ENCODE measurements at regions not wholly inside any gene's neighbourhood (a gene's known extent, or its start where the extent isn't known, plus 50 kb on each side); places are given as distances from the start of the nearest gene placed in this dataset.

DNA sequence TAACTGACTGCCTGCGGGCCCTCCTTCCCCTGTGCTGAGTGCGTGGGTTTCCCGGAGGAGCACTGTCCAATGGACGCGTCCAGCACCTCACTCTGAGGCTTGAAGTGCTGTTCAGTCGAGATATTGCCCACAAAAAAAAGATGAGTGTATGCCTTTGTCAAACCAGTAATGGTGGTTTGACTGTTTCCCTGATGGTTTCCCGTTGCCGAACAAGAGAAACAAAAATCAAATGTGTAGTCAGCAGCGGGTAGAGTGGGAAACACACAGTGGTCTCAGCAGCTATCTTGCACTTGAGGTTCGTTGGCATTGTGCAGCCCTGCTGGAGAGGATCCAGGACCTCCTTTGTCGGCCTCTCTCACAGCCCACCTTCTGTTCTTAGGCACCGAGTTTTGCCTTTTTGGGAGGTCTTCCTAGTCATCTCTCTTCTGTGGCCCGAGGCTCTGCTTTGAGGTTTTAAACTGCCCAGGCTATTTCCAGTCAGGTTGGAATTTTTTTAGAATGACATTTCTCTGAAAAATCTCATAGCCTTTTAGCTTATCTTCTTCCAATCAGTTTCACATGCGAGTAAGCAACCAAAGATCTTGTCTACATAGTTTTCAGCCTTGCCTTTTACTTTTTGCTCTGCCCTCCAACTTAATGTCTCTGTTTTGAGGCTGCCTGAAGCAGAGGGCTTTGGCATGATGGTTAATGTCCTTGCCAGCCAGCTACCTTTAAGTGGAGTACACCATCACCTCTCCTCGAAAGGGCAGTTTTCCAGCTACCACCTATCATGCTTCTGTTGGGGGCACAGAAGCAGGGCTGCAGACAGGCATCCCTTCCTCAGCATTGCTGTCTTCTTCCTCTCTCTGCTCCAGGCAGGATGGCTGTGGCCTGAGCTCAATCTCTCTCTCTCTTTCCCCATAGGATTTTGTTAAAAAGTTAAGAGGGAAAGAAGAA lies 132.3 kb downstream of the URB2 start:
- POLR2A ChIA-PET (ENCODE audit: low non-redundant PET), result no interaction called here
- TF ChIP-seq, protein P1, sequence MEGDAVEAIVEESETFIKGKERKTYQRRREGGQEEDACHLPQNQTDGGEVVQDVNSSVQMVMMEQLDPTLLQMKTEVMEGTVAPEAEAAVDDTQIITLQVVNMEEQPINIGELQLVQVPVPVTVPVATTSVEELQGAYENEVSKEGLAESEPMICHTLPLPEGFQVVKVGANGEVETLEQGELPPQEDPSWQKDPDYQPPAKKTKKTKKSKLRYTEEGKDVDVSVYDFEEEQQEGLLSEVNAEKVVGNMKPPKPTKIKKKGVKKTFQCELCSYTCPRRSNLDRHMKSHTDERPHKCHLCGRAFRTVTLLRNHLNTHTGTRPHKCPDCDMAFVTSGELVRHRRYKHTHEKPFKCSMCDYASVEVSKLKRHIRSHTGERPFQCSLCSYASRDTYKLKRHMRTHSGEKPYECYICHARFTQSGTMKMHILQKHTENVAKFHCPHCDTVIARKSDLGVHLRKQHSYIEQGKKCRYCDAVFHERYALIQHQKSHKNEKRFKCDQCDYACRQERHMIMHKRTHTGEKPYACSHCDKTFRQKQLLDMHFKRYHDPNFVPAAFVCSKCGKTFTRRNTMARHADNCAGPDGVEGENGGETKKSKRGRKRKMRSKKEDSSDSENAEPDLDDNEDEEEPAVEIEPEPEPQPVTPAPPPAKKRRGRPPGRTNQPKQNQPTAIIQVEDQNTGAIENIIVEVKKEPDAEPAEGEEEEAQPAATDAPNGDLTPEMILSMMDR (conservative IDR thresholded peaks at IDR 0.05; ENCODE audit: low read depth), result no peak
- no peak overlapping the region for H3K27ac ChIP-seq
- no peak for DNase-seq (ENCODE audit: low spot score)
- CTCF ChIA-PET, result interaction anchor here (0.5 to 0.7 kb wide), 3 partner anchors 20 to 48 kb away, joined by 3 to 4 read pairs (median 3); no protein-coding TSS in a partner anchor

DNA sequence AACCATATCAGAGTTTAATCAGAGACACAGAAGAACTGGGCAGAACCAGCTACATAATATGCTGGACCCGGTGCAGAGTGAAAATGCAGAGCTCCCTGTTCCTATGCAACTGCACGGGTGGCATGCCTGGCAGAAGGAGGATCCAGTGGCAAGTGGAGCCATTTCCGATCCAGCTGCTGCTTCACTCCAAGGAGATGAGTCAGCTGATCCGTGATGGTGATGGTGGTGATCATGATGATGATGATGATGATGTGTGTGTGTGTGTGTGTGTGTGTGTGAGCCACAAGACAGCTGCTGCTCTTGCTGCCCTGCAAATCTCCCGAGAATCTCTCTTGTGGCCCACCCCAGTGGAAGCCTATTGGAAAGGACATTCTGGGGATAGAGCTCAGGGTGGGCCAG lies 133.0 kb downstream of the URB2 start:
- DNase-seq (ENCODE audit: low spot score), result no peak
- CTCF ChIA-PET, result interaction anchor here (0.7 kb wide), 1 partner anchor 48 kb away, joined by 3 read pairs; no protein-coding TSS in a partner anchor
- H3K27ac ChIP-seq, result no peak overlapping the region
- POLR2A ChIA-PET (ENCODE audit: low non-redundant PET), result no interaction called here
- TF ChIP-seq, protein P1 (conservative IDR thresholded peaks at IDR 0.05; ENCODE audit: low read depth), result no peak

DNA sequence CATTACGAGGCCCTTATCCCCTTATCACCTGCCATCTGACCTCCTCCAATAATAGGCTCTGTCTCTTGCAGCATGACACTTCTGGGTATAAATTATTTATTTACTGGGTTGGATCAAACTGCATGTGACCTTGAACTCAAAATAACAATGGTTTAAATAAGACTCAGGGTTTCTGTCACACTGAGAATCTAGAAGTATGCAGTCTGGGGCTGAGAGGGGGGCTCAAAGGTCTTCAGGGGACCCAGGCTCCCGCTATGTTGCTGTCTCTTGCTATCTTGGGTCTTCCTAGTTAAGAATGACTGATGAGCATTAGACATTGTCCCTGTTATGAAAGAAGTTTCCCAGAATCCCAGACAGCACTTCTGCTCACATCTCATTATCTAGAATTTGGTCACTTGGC lies 133.5 kb downstream of the URB2 start:
- no peak overlapping the region for H3K27ac ChIP-seq
- CTCF ChIA-PET, result no interaction called here
- no peak for DNase-seq (ENCODE audit: low spot score)
- POLR2A ChIA-PET (ENCODE audit: low non-redundant PET), result no interaction called here
- TF ChIP-seq, protein P1 (conservative IDR thresholded peaks at IDR 0.05; ENCODE audit: low read depth), result no peak

DNA sequence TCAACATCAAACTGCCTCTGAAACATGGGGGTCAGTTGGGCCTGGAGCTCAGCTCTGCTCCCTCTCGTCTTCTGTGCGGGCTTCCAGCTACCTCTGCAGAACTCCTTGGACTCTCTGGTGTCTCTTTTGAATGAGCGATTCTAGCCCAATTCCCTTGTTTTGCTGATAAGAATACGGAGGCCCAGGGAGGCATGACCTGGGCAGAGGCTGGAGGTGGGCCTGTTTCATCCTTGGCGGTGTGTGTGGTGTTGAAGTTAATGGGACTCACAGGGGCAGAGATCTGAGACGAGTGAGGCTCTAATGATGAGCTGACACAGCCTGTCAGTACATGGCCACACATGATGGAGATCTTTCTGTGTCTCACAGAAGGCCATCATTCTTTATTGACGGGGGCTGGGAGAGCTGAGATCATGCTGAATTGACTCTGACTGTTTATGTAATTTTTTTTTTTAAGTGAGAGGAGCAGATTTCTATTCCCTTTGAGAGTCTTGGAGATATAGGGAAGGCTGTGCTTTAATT lies 134.5 kb downstream of the URB2 start:
- TF ChIP-seq, protein P1 (conservative IDR thresholded peaks at IDR 0.05; ENCODE audit: low read depth), result no peak
- no peak overlapping the region for H3K27ac ChIP-seq
- CTCF ChIA-PET, result no interaction called here
- DNase-seq (ENCODE audit: low spot score), result no peak
- POLR2A ChIA-PET (ENCODE audit: low non-redundant PET), result no interaction called here

DNA sequence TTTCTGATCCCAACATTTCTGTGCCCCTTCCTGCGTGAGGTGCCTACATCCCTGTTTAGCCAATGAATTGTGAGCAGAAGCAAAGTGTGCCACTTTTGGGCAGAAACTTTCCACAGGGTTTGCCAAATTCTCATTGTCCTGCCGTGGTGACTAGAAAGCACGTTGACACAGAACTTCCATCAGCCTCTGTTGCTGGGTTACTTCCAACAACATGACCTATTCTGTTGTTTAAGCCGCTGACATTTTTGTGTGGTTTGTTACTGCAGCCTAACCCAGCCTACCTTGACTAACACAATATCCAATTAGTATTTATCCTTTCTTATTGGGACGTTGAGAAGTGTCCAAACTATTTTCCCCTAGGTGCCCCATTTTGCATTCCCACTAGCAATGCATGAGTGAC lies 136.8 kb downstream of the URB2 start:
- ChIA-PET CTCF (no interaction called here), POLR2A (ENCODE audit: low non-redundant PET) (no interaction called here)
- no peak overlapping the region for H3K27ac ChIP-seq
- DNase-seq (ENCODE audit: low spot score), result no peak
- TF ChIP-seq, protein P1 (conservative IDR thresholded peaks at IDR 0.05; ENCODE audit: low read depth), result no peak

DNA sequence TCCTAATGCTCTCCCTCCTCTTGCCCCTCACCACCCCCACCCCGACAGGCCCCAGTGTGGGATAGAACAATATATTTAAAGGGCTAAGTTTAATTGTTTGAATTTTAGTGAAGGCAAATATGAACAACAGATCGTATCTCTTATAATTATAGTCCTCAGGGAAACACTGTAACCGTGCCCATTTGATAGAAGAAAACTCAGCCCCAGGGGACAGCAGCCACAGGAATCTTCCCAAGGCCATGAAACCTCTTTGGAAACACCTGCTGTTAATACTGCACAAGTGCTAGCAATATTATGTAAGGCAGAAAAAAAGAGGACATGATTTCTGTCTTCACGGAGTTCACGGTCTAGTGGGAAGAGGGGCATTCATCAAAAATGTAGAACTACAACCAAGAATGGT lies 142.2 kb downstream of the URB2 start:
- no peak for DNase-seq (ENCODE audit: low spot score)
- ChIA-PET CTCF (no interaction called here), POLR2A (ENCODE audit: low non-redundant PET) (no interaction called here)
- no peak overlapping the region for H3K27ac ChIP-seq
- TF ChIP-seq, protein P1 (conservative IDR thresholded peaks at IDR 0.05; ENCODE audit: low read depth), result no peak
